ENCODE measurements at regions not wholly inside any gene's neighbourhood (a gene's known extent, or its start where the extent isn't known, plus 50 kb on each side); places are given as distances from the start of the nearest gene placed in this dataset.

DNA sequence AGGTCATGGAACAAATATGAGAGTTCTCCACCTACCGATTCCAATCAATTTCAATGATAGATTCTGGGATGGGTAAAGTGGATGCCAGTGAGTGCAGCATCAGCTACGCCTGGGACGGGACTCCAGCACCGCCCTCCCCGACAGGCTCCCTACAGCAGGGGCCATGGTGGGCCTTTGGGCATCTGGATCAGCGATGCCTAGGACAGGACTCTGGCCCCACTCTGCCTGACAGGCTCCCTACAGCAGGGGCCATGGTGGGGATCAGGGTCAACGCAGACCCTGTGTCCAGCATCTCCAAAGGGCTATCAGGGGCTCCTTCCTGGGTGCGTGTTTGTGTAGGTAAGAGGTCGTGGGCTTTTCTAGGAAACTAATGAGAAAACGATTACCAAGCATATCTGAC, 111.2 kb upstream of the TCERG1L start:
- DNase-seq (ENCODE audit: low spot score): no peak
- TF ChIP-seq CTCF (conservative IDR thresholded peaks at IDR 0.05; ENCODE audit: low read depth): no peak
- CTCF ChIA-PET: no interaction called here
- POLR2A ChIA-PET (ENCODE audit: low non-redundant PET): interaction anchor here (0.5 kb wide), 1 partner anchor 693 kb away, joined by 3 read pairs; no protein-coding TSS in a partner anchor
- H3K27ac ChIP-seq: no peak overlapping the region

- TF ChIP-seq CTCF (conservative IDR thresholded peaks at IDR 0.05; ENCODE audit: low read depth): no peak
- ChIA-PET POLR2A (ENCODE audit: low non-redundant PET) (no interaction called here), CTCF (interaction anchor here (0.6 to 1.0 kb wide), 2 partner anchors 30 to 679 kb away, joined by 3 to 4 read pairs; no protein-coding TSS in a partner anchor)
- H3K27ac ChIP-seq: no peak overlapping the region
- DNase-seq (ENCODE audit: low spot score): no peak
These were observed 112.5 kb upstream of the TCERG1L start for GRCh38 chr10:131424053-131424452.

- no peak overlapping the region for H3K27ac ChIP-seq
- ChIA-PET CTCF (no interaction called here), POLR2A (ENCODE audit: low non-redundant PET) (no interaction called here)
- no peak for DNase-seq (ENCODE audit: low spot score)
- no peak for TF ChIP-seq CTCF (conservative IDR thresholded peaks at IDR 0.05; ENCODE audit: low read depth)
These were observed 113.4 kb upstream of the TCERG1L start for GRCh38 chr10:131424836-131425491.

DNA sequence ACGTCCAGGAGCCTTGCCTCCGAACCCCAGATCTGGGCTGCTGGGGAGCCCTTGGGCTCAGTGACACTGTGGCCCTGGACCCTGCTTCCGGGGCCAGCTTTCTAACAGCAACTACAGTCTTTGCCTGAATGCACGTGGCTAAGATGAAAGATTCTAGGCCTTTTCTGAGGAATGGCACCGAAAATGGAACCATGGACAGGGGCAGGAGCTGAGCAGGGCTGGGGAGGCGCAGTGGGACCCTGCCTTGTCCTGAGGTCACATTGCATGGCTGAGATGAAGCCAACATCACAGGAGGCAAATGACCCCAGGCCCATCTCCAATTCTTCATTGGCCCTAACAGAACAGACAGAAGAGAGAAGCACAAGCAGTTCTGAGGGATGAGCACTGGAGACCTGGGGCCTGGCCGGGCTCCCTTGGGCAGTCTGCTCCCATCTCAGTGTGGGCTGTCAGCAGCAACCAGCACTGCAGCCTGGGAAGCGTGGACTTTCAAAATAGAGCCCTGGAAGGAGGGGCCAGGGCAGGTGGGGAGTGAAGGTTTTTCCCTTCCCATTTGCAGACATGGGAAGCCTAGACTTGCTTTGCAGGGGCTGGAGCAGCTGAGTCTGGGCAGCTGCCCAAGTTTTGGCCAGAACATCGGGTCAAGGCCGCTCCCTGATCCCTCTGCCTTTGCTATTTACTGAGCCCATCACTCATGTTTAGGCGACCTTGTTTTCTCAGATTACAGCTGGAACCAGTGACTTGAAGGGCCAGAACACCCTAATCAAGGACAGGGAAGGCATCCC, 114.4 kb upstream of the TCERG1L start:
- TF ChIP-seq CTCF (conservative IDR thresholded peaks at IDR 0.05; ENCODE audit: low read depth): no peak
- no peak overlapping the region for H3K27ac ChIP-seq
- CTCF ChIA-PET: no interaction called here

GRCh38 chr10:131426534-131426898, 115.0 kb upstream of the TCERG1L start:
- CTCF ChIA-PET: no interaction called here
- no peak for DNase-seq (ENCODE audit: low spot score)
- no peak overlapping the region for H3K27ac ChIP-seq
- no peak for TF ChIP-seq CTCF (conservative IDR thresholded peaks at IDR 0.05; ENCODE audit: low read depth)
- POLR2A ChIA-PET (ENCODE audit: low non-redundant PET): no interaction called here

More for the DNA sequence above, 114.4 kb upstream of the TCERG1L start:
- POLR2A ChIA-PET (ENCODE audit: low non-redundant PET): no interaction called here
- DNase-seq (ENCODE audit: low spot score): no peak

DNA sequence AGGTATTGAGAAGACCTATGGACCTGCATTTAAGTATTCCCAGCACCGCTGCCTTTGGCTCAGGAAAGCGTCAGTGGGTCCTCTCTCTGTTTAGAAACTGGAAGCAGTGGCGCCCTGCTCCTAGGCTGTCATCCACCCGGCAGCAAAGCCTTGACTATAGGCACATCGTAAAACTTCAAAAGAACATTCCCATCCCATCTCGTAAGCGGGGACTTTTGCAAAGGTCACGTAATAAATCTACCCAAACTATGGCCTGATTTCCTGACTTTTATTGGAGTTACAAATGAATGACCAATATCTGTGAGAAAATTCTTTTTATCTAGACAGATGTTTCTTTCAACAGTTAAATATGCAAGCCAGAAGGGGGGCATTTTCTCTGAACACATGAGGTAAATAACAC, 115.8 kb upstream of the TCERG1L start:
- ChIA-PET POLR2A (ENCODE audit: low non-redundant PET) (no interaction called here), CTCF (interaction anchor here (0.7 kb wide), 1 partner anchor 331 kb away, joined by 5 read pairs; no protein-coding TSS in a partner anchor)
- TF ChIP-seq CTCF (conservative IDR thresholded peaks at IDR 0.05; ENCODE audit: low read depth): no peak
- H3K27ac ChIP-seq: no peak overlapping the region
- no peak for DNase-seq (ENCODE audit: low spot score)
